ENCODE measurements at regions not wholly inside any gene's neighbourhood (a gene's known extent, or its start where the extent isn't known, plus 50 kb on each side); places are given as distances from the start of the nearest gene placed in this dataset.

DNA sequence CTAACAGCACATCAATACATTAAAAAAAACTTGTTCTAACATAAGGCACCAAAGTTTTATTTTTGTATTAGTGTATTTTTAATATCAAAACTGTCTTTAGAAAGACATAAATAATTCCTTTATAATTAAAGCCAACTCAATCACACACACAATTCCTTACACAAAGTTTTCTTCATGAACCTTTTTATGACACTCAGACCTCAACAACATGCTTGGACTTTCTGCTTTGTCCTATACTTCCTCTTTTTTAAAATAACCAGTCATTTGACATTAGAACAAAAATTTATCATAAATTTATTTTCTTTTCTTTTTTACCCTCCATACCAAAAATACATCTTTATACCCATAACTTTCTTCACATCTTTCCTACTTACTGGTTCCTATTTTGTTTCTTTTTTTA, 292.0 kb upstream of the ARID1B start:
- Mint-ChIP-seq H3K9me3 (peaks cover 38% of the 10 kb centered on the region), H3K27me3 (ENCODE audit: low read depth) (no peaks in the 10 kb centered on the region), H3K4me3 (no peak overlapping the region), H3K36me3 (no peaks in the 10 kb centered on the region), H3K4me1 (no peaks in the 10 kb centered on the region), H3K27ac (no peak overlapping the region)
- no peak for DNase-seq (ENCODE audit: low spot score in 2 of 2, unreplicated experiment in 2 of 2)
- TF ChIP-seq, protein P1, sequence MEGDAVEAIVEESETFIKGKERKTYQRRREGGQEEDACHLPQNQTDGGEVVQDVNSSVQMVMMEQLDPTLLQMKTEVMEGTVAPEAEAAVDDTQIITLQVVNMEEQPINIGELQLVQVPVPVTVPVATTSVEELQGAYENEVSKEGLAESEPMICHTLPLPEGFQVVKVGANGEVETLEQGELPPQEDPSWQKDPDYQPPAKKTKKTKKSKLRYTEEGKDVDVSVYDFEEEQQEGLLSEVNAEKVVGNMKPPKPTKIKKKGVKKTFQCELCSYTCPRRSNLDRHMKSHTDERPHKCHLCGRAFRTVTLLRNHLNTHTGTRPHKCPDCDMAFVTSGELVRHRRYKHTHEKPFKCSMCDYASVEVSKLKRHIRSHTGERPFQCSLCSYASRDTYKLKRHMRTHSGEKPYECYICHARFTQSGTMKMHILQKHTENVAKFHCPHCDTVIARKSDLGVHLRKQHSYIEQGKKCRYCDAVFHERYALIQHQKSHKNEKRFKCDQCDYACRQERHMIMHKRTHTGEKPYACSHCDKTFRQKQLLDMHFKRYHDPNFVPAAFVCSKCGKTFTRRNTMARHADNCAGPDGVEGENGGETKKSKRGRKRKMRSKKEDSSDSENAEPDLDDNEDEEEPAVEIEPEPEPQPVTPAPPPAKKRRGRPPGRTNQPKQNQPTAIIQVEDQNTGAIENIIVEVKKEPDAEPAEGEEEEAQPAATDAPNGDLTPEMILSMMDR (IDR thresholded peaks at IDR 0.05; ENCODE audit: unreplicated experiment) = no peak

DNA sequence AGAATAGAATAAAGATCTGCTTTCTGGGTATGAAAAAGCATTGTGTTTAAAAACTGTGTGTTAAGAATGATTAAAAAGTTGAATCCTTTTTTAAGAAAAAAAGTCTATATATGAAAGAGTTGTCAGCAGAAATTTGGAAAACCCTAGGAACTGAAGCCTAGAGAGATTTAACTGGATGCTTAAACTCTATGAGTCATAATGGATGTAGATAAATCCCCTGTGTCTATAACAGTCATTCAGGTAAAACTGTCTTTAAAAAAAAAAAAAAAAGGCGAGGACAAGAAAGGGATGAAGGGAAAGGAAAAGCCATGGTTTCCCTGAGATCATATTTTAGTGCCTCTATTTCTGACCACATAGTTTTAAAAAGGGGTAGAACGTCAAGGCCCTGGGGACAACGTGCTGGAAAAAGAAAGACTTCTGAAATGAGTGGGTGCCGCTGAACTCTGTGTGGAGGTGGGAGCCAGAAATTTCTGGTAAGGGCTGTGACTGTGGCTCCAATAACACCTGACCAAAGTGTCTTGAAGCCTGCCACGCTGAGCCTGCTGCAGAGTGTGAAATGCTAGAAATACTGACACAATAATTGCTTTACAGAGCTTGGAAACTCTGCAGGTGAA, 302.6 kb upstream of the ARID1B start:
- TF ChIP-seq, protein P1 (IDR thresholded peaks at IDR 0.05; ENCODE audit: unreplicated experiment) = no peak
- no peak overlapping the region for H3K27ac Mint-ChIP-seq
- H3K9me3 Mint-ChIP-seq = no peaks in the 10 kb centered on the region
- H3K36me3 Mint-ChIP-seq = no peaks in the 10 kb centered on the region
- no peaks in the 10 kb centered on the region for H3K4me1 Mint-ChIP-seq
- H3K27me3 Mint-ChIP-seq (ENCODE audit: low read depth) = no peaks in the 10 kb centered on the region
- DNase-seq (ENCODE audit: low spot score in 2 of 2, unreplicated experiment in 2 of 2) = no peak
- H3K4me3 Mint-ChIP-seq = no peak overlapping the region

DNA sequence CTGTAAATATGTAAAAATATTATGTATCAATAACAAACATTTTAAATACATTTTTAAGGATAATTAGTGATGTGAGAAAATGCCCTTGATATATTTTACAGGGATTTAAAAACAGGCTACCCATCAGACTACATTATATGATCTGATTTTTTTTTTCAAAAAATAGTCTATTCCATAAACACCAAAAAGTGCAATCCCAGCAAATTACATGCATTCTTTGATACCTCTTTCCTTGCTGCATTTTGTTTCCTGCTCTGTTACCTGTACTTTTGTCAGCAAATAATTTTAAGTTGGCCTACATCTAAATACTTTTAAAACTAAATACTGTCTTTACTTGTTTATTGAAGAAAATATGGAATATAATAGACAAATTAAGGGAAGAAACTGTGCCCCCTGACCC, 306.2 kb upstream of the ARID1B start:
- H3K9me3 Mint-ChIP-seq = no peaks in the 10 kb centered on the region
- TF ChIP-seq, protein P1 (IDR thresholded peaks at IDR 0.05; ENCODE audit: unreplicated experiment) = no peak
- no peak overlapping the region for H3K4me3 Mint-ChIP-seq
- no peaks in the 10 kb centered on the region for H3K36me3 Mint-ChIP-seq
- H3K27ac Mint-ChIP-seq = no peak overlapping the region
- no peaks in the 10 kb centered on the region for H3K4me1 Mint-ChIP-seq
- H3K27me3 Mint-ChIP-seq (ENCODE audit: low read depth) = no peaks in the 10 kb centered on the region
- DNase-seq (ENCODE audit: low spot score in 2 of 2, unreplicated experiment in 2 of 2) = no peak

DNA sequence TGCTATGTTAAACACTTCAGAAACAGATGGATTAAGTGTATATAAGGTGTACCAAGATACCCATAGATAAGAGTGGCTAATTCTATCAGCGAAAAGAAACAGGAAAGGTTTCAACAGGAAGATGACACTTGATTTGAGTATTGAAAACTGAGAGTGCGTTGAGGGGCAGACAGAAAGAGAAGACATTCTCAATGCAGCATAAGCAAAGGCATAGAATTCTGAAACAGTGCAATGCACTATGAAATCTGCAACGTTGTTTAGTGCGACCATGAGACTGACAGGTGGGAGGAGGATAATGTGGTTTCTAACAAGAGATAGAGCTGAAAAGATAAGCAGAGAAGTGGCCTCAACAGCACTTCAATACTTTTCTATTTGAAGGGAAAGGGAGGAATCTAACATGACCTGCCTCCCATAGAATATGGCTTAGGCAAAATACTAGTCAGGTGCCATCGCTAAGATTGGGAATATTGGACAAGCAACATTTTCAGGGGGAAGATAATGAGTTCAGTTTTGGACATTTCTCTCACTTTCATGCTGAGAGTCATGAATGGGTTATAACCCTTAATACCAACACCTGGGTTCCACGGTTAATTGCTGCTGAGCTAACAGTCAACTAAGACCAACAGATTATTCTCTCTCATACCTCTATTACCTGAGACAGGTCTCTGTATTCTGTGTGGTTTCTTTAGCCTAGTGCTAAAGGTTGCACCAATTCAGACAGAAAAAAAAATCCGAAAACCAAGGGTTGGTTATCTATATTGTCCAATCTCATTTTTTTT, 312.9 kb upstream of the ARID1B start:
- Mint-ChIP-seq H3K27me3 (ENCODE audit: low read depth) (peaks cover 2% of the 10 kb centered on the region), H3K27ac (no peak overlapping the region)

DNA sequence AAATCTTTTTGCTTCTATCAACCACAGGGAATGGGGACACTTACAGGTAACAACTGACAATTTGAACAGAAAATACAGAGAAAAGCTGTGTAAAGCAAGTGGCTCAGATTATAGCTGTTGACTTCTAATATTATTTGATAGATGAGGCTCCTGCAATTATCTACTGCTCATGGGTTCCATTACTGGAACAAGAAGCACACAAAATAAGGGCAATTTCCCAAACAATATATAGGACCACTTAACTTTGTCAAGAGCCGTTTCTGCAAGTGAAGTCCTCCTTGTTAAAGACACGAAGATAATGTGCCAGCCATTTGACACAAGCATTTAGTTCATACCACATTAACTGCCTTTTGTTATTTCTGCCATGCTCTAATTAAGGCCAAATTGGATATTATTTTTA, 315.5 kb upstream of the ARID1B start:
- DNase-seq (ENCODE audit: low spot score in 2 of 2, unreplicated experiment in 2 of 2) = no peak
- Mint-ChIP-seq H3K9me3 (no peaks in the 10 kb centered on the region), H3K4me3 (no peak overlapping the region), H3K27ac (no peak overlapping the region), H3K27me3 (ENCODE audit: low read depth) (peaks cover 2% of the 10 kb centered on the region), H3K36me3 (no peaks in the 10 kb centered on the region), H3K4me1 (no peaks in the 10 kb centered on the region)
- TF ChIP-seq, protein P1 (IDR thresholded peaks at IDR 0.05; ENCODE audit: unreplicated experiment) = no peak

More for the DNA sequence above, 312.9 kb upstream of the ARID1B start:
- TF ChIP-seq, protein P1 (IDR thresholded peaks at IDR 0.05; ENCODE audit: unreplicated experiment) = no peak
- H3K4me1 Mint-ChIP-seq = no peaks in the 10 kb centered on the region
- no peak overlapping the region for H3K4me3 Mint-ChIP-seq
- no peak for DNase-seq (ENCODE audit: low spot score in 2 of 2, unreplicated experiment in 2 of 2)
- H3K9me3 Mint-ChIP-seq = no peaks in the 10 kb centered on the region
- H3K36me3 Mint-ChIP-seq = no peaks in the 10 kb centered on the region

Measured in mesothelial cell of epicardium (in vitro differentiated cells).